Testis (tissue), 2 donors: ENCODE measurements at regions not wholly inside any gene's neighbourhood (a gene's known extent, or its start where the extent isn't known, plus 50 kb on each side); places are given as distances from the start of the nearest gene placed in this dataset.

Source experiments
- CTCF ChIP-seq, 3 experiments: fragments of 450-650 bp in 2 of 3; fragments of 200-600 bp in 1 of 3; sonication (generic) in 1 of 3; IDR thresholded peaks; one replicate each; pipeline ENCODE4 v1.5.1; 2016 to 2019; ENCODE audit warnings: antibody characterized with exemption in 3 of 3, mild to moderate bottlenecking in 2 of 3, moderate library complexity in 1 of 3
- POLR2A ChIP-seq: fragments of 450-650 bp; IDR thresholded peaks from one replicate; pipeline ENCODE4 v1.6.1; 2017; ENCODE audit warnings: antibody characterized with exemption, mild to moderate bottlenecking, moderate library complexity

- no peak for TF ChIP-seq CTCF (IDR thresholded peaks at IDR 0.05)
- no peak for TF ChIP-seq POLR2A
These were observed 203.2 kb upstream of the F9 start for GRCh38 chrX:139327355-139327754.
